ENCODE measurements at regions not wholly inside any gene's neighbourhood (a gene's known extent, or its start where the extent isn't known, plus 50 kb on each side); places are given as distances from the start of the nearest gene placed in this dataset.

GRCh38 chr6:120873125-120873865, 461.0 kb downstream of the TBC1D32 start:
- Histone ChIP-seq H3K4me2 (no peak overlapping the region), H3K27ac (no peak overlapping the region), H3K9ac (no peak overlapping the region), H3K27me3 (ENCODE audit: insufficient read depth, low read depth) (no peaks in the 10 kb centered on the region), H3K36me3 (ENCODE audit: insufficient read depth) (no peaks in the 10 kb centered on the region), H2AFZ (ENCODE audit: low read depth) (no peak overlapping the region), H3K79me2 (ENCODE audit: insufficient read depth, low read depth) (no peaks in the 10 kb centered on the region), H3K4me1 (ENCODE audit: low read depth, poor library complexity, severe bottlenecking) (no peaks in the 10 kb centered on the region), H4K20me1 (ENCODE audit: insufficient read depth) (no peaks in the 10 kb centered on the region), H3K4me3 (IDR thresholded peaks at IDR 0.05; ENCODE audit: insufficient read depth, low read depth, low read length) (no peak overlapping the region)
- TF ChIP-seq CTCF (conservative IDR thresholded peaks at IDR 0.05; ENCODE audit: low read depth, low read length), result no peak

- Histone ChIP-seq H3K4me3 (IDR thresholded peaks at IDR 0.05; ENCODE audit: insufficient read depth, low read depth, low read length) (no peak overlapping the region), H3K36me3 (ENCODE audit: insufficient read depth) (no peaks in the 10 kb centered on the region), H2AFZ (ENCODE audit: low read depth) (no peak overlapping the region), H3K9ac (no peak overlapping the region), H4K20me1 (ENCODE audit: insufficient read depth) (no peaks in the 10 kb centered on the region), H3K79me2 (ENCODE audit: insufficient read depth, low read depth) (no peaks in the 10 kb centered on the region), H3K27ac (no peak overlapping the region), H3K27me3 (ENCODE audit: insufficient read depth, low read depth) (no peaks in the 10 kb centered on the region), H3K4me1 (ENCODE audit: low read depth, poor library complexity, severe bottlenecking) (no peaks in the 10 kb centered on the region), H3K4me2 (no peak overlapping the region)
- TF ChIP-seq CTCF (conservative IDR thresholded peaks at IDR 0.05; ENCODE audit: low read depth, low read length), result no peak
Measured at GRCh38 chr6:120872262-120872578, 462.1 kb downstream of the TBC1D32 start.

- no peak overlapping the region for H3K4me3 ChIP-seq (IDR thresholded peaks at IDR 0.05; ENCODE audit: insufficient read depth, low read depth, low read length)
- TF ChIP-seq CTCF (conservative IDR thresholded peaks at IDR 0.05; ENCODE audit: low read depth, low read length), result no peak
- no peaks in the 10 kb centered on the region for H3K79me2 ChIP-seq (ENCODE audit: insufficient read depth, low read depth)
- H3K36me3 ChIP-seq (ENCODE audit: insufficient read depth), result no peaks in the 10 kb centered on the region
- no peak overlapping the region for H3K9ac ChIP-seq
- no peaks in the 10 kb centered on the region for H4K20me1 ChIP-seq (ENCODE audit: insufficient read depth)
- H3K27ac ChIP-seq, result no peak overlapping the region
- no peaks in the 10 kb centered on the region for H3K4me1 ChIP-seq (ENCODE audit: low read depth, poor library complexity, severe bottlenecking)
- H2AFZ ChIP-seq (ENCODE audit: low read depth), result no peak overlapping the region
- H3K4me2 ChIP-seq, result no peak overlapping the region
- H3K27me3 ChIP-seq (ENCODE audit: insufficient read depth, low read depth), result no peaks in the 10 kb centered on the region
Measured at GRCh38 chr6:120871416-120872261, 462.6 kb downstream of the TBC1D32 start.

GRCh38 chr6:120869397-120869796, 464.9 kb downstream of the TBC1D32 start:
- Histone ChIP-seq H3K4me1 (ENCODE audit: low read depth, poor library complexity, severe bottlenecking) (no peaks in the 10 kb centered on the region), H3K4me2 (no peak overlapping the region), H3K27ac (no peak overlapping the region), H2AFZ (ENCODE audit: low read depth) (no peak overlapping the region), H3K36me3 (ENCODE audit: insufficient read depth) (no peaks in the 10 kb centered on the region), H3K79me2 (ENCODE audit: insufficient read depth, low read depth) (no peaks in the 10 kb centered on the region), H3K27me3 (ENCODE audit: insufficient read depth, low read depth) (no peaks in the 10 kb centered on the region), H3K9ac (no peak overlapping the region), H3K4me3 (IDR thresholded peaks at IDR 0.05; ENCODE audit: insufficient read depth, low read depth, low read length) (no peak overlapping the region), H4K20me1 (ENCODE audit: insufficient read depth) (no peaks in the 10 kb centered on the region)
- TF ChIP-seq CTCF (conservative IDR thresholded peaks at IDR 0.05; ENCODE audit: low read depth, low read length), result no peak

Data from KMS-11 (cell line).